Glutamatergic neuron (in vitro differentiated cells): ENCODE measurements at regions not wholly inside any gene's neighbourhood (a gene's known extent, or its start where the extent isn't known, plus 50 kb on each side); places are given as distances from the start of the nearest gene placed in this dataset.
"Not testable (repeated sequence)": the region's sequence is repeated elsewhere in the genome, so short reads cannot be mapped to it uniquely, and the experiment has no call there.

Source experiments
- DNase-seq: peaks from one replicate; pipeline ENCODE4 v3.0.0; 2022
- H3K27ac Mint-ChIP-seq: one replicate; pipeline ENCODE4 v1.8.0; 2020; ENCODE audit warnings: mild to moderate bottlenecking, mixed read lengths, inconsistent platforms; ENCODE audit not compliant: unreplicated experiment
- H3K27me3 Mint-ChIP-seq: one replicate; pipeline ENCODE4 v1.8.0; 2020; ENCODE audit warnings: mild to moderate bottlenecking, moderate library complexity, mixed read lengths, inconsistent platforms; ENCODE audit not compliant: unreplicated experiment
- H3K36me3 Mint-ChIP-seq: one replicate; pipeline ENCODE4 v1.8.0; 2020; ENCODE audit warnings: mild to moderate bottlenecking, mixed read lengths, inconsistent platforms; ENCODE audit not compliant: unreplicated experiment
- H3K4me1 Mint-ChIP-seq: one replicate; pipeline ENCODE4 v1.8.0; 2020; ENCODE audit warnings: mild to moderate bottlenecking, low read depth, mixed read lengths, inconsistent platforms; ENCODE audit not compliant: unreplicated experiment
- H3K4me3 Mint-ChIP-seq: one replicate; pipeline ENCODE4 v1.8.0; 2020; ENCODE audit warnings: mild to moderate bottlenecking, mixed read lengths, inconsistent platforms; ENCODE audit not compliant: unreplicated experiment
- H3K9me3 Mint-ChIP-seq: one replicate; pipeline ENCODE4 v1.8.0; 2020; ENCODE audit warnings: mild to moderate bottlenecking, moderate library complexity, mixed read lengths, inconsistent platforms; ENCODE audit not compliant: unreplicated experiment
- TF ChIP-seq, protein P1 (sequence below): fragments of 200-600 bp; sonication (generic); IDR thresholded peaks from one replicate; pipeline ENCODE4 v1.5.0; 2021; ENCODE audit not compliant: partially characterized antibody, unreplicated experiment

DNA sequence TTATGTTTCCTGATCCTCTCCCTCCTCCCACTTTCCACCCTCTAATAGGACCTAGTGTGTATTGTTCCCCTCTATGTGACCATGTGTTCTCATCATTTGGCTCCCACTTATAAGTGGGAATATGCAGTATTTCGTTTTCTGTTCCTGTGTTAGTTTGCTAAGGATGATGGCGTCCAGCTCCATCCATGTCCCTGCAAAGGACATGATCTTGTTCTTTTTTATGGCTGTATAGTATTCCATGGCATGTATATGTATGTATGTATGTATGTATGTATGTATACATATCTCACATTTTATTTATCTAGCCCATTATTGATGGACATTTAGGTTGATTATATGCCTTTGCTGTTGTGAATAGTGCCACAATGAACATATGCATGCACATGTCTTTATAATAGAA is 188.7 kb downstream of the RFPL4B start:
- DNase-seq = no peak
- Mint-ChIP-seq H3K27me3 (no peaks in the 10 kb centered on the region), H3K9me3 (no peaks in the 10 kb centered on the region), H3K27ac (no peak overlapping the region), H3K4me3 (no peak overlapping the region), H3K36me3 (peaks cover 4% of the 10 kb centered on the region), H3K4me1 (no peaks in the 10 kb centered on the region)
- TF ChIP-seq, protein P1, sequence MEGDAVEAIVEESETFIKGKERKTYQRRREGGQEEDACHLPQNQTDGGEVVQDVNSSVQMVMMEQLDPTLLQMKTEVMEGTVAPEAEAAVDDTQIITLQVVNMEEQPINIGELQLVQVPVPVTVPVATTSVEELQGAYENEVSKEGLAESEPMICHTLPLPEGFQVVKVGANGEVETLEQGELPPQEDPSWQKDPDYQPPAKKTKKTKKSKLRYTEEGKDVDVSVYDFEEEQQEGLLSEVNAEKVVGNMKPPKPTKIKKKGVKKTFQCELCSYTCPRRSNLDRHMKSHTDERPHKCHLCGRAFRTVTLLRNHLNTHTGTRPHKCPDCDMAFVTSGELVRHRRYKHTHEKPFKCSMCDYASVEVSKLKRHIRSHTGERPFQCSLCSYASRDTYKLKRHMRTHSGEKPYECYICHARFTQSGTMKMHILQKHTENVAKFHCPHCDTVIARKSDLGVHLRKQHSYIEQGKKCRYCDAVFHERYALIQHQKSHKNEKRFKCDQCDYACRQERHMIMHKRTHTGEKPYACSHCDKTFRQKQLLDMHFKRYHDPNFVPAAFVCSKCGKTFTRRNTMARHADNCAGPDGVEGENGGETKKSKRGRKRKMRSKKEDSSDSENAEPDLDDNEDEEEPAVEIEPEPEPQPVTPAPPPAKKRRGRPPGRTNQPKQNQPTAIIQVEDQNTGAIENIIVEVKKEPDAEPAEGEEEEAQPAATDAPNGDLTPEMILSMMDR = no peak

DNA sequence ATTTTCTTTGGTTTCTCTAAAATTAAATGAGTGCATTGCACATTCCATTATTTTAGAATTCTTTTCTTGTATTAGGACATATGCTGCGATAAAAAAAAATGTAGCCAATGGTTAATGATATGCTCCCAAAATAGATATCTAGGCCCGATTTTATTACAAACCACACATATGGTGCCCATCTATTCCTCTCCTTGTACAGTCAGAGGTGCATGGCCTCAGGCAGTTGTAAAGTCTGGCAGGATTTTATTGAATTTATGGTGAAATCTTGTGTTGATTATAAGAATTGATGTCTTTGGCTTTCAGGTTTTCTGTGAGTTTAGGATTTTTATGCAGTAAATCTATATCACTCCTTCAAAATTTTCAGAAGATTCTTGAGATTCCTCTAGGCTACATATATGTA is 192.2 kb downstream of the RFPL4B start:
- no peak for DNase-seq
- H3K36me3 Mint-ChIP-seq = peaks cover 4% of the 10 kb centered on the region
- no peaks in the 10 kb centered on the region for H3K4me1 Mint-ChIP-seq
- TF ChIP-seq, protein P1 = no peak
- H3K27ac Mint-ChIP-seq = no peak overlapping the region
- peaks cover 7% of the 10 kb centered on the region for H3K9me3 Mint-ChIP-seq
- no peak overlapping the region for H3K4me3 Mint-ChIP-seq
- H3K27me3 Mint-ChIP-seq = peaks cover 2% of the 10 kb centered on the region

DNA sequence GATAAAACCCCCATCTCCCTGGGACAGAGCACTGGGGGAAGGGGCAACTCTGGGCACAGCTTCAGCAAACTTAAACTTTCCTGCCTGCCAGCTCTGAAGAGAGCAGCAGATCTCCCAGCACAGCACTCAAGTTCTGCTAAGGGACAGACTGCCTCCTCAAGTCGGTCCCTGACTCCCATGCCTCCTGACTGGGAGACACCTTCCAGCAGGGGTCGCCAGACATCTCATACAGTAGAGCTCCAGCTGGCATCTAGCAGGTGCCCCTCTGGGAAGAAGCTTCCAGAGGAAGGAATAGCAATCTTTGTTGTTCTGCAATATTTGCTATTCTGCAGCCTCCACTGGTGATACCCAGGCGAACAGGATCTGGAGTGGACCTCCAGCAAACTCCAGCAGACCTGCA is 194.7 kb downstream of the RFPL4B start:
- not testable (repeated sequence) for H3K9me3 Mint-ChIP-seq

GRCh38 chr6:112547321-112548085 is 200.4 kb downstream of the RFPL4B start:
- not testable (repeated sequence) for H3K36me3 Mint-ChIP-seq, H3K27me3 Mint-ChIP-seq, H3K4me1 Mint-ChIP-seq, H3K27ac Mint-ChIP-seq, DNase-seq, H3K9me3 Mint-ChIP-seq, H3K4me3 Mint-ChIP-seq

More for the DNA sequence above, 194.7 kb downstream of the RFPL4B start:
- not testable (repeated sequence) for H3K27ac Mint-ChIP-seq, DNase-seq, H3K4me3 Mint-ChIP-seq, H3K4me1 Mint-ChIP-seq, H3K36me3 Mint-ChIP-seq, H3K27me3 Mint-ChIP-seq

GRCh38 chr6:112549749-112550148 is 202.6 kb downstream of the RFPL4B start:
- no peak overlapping the region for H3K27ac Mint-ChIP-seq

DNA sequence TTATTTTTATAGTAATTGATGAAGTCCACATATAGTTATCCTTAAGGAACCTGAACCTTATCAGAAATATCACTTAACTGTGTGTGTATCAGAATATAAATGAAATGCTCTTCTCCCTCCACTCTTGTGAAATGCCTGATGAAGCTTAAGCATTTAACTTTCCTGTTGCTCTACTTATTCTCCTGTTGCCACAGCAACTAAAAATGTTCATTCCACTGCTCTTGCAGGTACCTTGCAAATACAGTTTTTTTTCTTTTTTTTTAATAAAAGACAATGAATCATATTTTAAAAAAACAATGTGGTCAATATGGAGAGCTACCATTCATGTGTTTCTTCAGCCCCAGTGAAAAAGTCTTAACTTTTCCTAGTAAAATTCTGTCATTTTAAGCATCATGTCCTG is 210.3 kb downstream of the RFPL4B start:
- Mint-ChIP-seq H3K27me3 (no peaks in the 10 kb centered on the region), H3K36me3 (no peaks in the 10 kb centered on the region), H3K4me1 (no peaks in the 10 kb centered on the region), H3K27ac (no peak overlapping the region), H3K9me3 (no peaks in the 10 kb centered on the region), H3K4me3 (no peak overlapping the region)
- DNase-seq = no peak
- TF ChIP-seq, protein P1 = no peak

More at GRCh38 chr6:112549749-112550148, 202.6 kb downstream of the RFPL4B start:
- Mint-ChIP-seq H3K27me3 (no peaks in the 10 kb centered on the region), H3K4me3 (no peak overlapping the region), H3K4me1 (no peaks in the 10 kb centered on the region), H3K9me3 (peaks cover 6% of the 10 kb centered on the region), H3K36me3 (no peaks in the 10 kb centered on the region)
- no peak for DNase-seq
- TF ChIP-seq, protein P1 = no peak
